NCI-H1105 treated with DMSO at 0.1 percent for 48 hours (cell line): ENCODE measurements at regions not wholly inside any gene's neighbourhood (a gene's known extent, or its start where the extent isn't known, plus 50 kb on each side); places are given as distances from the start of the nearest gene placed in this dataset.

Experiments used
- DNase-seq: peaks from one replicate; lab custom pipeline; 2025; lab: John Stamatoyannopoulos, UW

GRCh38 chr16:51474414-51475091 lies 323.5 kb upstream of the SALL1 start:
- no peak for DNase-seq

GRCh38 chr16:51473091-51473490 lies 322.0 kb upstream of the SALL1 start:
- DNase-seq, result no peak

DNA sequence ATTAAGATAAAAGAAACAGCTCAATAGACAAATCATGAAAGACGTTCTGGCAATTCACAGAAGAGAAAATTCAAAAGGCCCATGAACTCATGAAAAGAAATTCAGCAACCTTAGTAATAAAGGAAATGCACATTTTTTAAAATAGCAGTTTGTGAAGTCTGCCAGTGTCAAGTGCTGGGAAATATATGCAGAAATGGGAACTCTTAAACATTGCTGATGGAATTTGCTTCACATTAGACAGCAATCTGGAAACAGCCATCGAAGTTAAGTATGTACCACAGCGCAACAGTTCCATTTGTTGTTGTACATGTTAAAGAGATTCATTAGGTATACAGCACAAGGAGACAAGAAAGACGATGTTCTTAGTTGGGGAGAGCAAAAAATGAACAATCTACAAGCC lies 319.4 kb upstream of the SALL1 start:
- no peak for DNase-seq

DNA sequence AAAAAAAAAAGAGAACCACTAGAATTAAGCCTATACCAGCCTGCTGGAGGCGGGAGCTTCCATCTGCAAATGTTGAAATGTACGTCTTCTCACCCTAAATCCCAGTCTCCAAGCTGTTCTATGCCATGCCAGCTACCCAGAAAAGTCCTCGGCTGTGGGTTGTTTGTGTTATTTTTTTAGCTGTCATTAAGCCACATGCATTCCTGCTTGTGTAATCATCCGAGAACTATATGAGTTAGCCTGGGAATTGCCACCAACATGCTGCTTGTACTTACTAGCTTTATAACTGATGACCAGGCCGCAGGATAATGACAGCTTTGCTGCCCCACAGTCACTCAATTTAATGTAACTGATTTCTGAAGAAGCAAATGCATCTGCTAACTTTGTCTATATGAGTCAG lies 313.9 kb upstream of the SALL1 start:
- DNase-seq, result no peak

DNA sequence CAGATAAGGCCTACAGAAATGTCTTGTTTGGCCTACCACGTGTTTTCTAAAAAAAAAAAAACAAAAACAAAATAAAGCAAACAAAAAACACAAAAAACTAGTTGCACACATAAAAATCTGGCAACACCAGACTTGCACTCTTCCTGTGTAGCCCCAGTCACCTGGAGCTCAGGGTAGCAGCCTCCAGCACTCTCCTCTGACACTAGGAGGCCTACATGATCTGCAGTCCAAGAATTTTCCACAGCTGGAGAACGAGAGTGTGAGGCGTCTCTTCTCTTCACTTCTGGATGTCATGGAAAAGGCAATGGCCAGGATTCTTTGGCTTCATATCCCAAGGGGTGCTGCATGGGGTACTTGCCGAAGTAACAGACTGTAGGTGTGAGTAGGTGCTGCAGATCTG lies 310.2 kb upstream of the SALL1 start:
- DNase-seq, result no peak

GRCh38 chr16:51458356-51459140 lies 307.5 kb upstream of the SALL1 start:
- DNase-seq, result no peak

- DNase-seq, result no peak
Measured at GRCh38 chr16:51457775-51458174, 306.7 kb upstream of the SALL1 start.

DNA sequence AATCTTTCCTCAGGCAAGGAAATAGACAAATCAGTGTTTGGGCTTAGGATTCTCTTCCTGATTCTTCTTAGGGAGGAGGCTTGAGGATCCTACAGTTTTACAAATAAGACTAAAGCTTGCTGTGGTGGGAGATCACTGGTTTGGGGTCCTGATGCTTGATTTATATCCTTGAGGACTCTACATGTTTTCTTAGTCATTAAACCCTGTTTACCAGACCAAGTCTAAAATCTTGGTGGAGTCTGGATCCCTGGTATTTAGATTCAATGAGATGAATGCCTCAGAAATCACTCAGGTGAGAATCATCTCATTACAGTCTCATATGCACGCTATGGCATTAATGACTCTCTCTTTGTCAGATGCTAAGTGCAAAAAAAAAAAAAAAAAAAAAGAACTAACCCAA lies 304.3 kb upstream of the SALL1 start:
- DNase-seq, result no peak

DNA sequence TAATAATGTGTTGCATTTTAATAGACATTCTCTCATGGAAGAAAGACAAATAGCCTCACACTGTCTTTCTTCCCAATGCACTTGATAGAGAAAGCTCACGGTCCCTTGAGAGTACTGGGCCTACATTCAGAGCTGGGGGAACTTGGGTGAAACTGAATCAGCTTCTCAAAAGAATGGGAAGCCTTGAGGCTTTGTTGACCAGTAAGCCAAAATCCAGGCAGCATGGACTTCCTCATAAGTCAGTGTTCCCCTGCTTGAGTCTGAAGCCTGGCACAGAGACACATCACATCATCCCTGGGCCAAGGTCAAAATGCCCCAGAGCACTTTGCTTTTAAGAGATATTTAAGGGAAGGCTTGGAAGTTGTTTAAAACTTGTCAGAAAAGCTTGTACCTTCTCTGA lies 302.2 kb upstream of the SALL1 start:
- DNase-seq, result no peak

DNA sequence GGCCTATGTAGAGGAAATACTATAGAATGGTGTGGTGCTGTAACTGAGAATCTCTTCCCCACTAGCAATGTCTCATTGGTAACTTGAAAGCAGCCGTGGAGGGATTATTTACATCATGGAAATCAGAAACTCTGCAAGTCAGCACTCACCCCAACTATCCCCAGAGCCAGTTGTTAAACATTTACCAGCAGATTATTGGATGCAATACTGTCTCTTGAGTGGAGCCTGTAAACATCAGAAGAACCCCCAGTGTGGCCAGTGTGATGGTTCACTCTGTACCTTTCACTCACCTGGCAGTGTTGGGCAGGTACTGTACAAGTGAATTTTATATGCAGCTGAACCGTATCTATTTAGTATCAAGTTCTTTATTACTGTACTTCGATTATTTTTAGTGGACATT lies 299.8 kb upstream of the SALL1 start:
- no peak for DNase-seq

DNA sequence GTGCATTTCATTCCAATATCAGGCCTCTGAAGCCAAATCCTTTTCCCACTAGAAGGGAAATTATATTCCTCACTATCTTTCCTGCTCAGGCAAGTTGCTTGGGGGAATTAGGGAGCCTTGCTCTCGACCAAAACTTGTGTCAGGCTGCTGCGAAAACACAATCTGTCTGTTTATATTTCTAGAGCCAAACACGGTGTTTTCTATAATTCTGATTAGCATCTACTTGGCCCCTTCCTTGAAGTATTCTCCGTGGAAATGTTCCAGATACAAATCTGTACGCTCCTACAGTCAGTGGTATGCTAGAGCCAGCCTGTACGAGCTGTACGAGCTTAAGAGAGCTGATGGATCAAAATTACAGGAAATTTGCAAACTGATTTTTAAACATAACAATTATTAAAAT lies 299.3 kb upstream of the SALL1 start:
- DNase-seq, result no peak

DNA sequence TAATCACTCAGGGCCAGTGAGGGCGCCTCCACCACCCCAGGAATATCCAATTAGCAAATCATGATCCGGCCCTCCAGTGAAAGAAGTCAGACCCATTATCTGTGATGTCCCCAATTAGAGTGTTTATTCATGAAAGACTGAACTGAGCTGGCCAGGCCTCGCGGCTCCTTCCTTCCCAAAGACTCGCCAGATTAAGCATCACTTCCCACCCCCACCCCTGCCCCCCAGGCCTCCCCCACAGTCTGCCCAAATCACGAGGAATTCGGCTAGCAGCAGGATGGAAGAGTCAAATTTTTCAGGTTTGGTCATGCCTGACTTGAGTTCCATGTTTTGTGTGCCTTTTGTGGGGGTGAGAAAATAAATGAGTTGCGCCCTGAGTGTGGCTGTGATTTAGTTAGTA lies 298.4 kb upstream of the SALL1 start:
- no peak for DNase-seq

DNA sequence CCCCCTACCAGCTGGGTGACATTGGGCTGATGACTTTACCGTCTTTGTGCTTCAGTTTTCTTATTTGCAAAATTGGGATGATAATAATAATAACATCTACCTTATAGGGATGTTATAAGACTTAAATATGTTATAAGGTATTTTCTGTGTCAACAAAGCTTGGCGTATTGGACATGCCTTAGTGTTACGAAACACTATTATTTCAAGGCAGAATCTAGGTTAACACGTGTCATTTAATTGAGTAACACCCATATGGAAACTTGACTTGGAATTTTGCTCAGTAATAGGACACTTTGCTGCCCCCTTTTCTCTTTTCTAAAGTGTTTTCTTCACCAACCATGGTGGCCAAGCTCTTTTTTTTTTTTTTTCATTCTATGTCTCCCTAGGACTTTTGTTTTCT lies 294.2 kb upstream of the SALL1 start:
- no peak for DNase-seq

- DNase-seq, result no peak
Measured at GRCh38 chr16:51443934-51444333, 292.9 kb upstream of the SALL1 start.

DNA sequence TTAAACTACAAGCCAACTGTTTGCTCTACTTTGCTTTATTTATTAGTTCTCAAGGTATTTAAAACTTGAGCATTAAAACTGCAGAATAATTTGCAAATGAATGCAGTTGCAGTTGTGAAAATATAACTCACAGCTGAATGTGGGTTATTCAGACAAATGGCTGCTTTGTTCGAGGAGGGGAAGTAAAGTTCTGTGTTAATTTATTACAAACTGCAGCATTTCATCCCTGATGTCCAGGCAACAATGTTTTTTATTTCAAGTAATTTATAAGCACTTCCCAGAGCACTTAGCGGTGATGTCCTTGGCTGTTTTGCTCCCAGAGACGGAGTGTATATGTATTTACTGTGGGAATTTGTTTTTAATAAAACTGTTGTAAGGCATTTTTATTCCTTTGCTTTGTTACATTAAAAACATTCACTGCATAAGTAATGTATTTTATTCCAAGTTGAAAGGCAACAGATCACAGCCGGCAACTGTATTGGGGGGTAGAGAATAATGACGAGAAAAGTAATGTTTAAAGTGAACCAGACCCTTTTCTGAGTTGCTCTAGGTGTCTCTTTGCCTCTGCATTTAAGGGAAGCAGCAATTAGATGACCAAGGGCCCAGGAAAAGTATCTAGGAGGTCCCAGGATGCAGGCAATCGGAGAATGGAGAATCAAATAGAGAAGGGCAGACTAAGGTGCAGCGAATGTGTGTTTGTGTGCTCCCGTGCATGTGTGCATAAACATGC lies 291.2 kb upstream of the SALL1 start:
- no peak for DNase-seq

DNA sequence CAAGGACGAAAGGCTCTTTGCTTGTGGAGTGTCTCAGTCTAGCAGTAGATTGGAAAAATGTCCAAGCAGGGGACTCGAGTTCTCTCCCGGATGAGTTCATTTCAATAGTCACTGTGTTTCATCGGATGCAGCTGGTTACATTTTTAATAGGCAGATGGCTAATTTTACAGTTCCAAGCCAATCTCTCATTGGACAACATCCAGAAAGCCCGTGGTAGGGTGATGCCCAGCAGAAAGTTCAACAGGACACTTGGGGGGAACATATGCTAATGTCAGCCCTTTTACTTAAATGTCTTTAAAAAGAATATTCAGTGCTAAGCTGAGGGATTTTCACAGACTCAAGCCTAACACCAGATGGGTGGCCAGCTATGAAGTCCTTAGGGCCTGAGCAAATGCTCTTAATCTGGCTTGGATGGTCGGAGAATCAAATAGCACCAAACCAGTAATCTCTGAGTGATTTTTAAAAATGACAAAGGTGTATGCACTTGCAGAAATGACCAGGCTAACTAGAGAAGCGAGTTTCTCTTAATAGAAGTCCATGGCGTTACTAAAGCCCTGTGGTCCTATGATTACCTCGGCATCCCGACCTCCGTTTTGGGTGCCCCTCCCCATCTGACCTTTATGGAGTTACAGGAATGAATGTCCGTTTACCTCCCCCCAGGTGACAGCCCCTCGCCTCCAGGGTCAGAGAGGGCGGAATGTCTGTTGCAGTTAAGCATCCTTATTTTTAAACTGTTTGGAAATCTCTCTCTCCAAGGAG lies 289.2 kb upstream of the SALL1 start:
- DNase-seq, result no peak

- no peak for DNase-seq
Measured at GRCh38 chr16:51439271-51439670, 288.2 kb upstream of the SALL1 start.

DNA sequence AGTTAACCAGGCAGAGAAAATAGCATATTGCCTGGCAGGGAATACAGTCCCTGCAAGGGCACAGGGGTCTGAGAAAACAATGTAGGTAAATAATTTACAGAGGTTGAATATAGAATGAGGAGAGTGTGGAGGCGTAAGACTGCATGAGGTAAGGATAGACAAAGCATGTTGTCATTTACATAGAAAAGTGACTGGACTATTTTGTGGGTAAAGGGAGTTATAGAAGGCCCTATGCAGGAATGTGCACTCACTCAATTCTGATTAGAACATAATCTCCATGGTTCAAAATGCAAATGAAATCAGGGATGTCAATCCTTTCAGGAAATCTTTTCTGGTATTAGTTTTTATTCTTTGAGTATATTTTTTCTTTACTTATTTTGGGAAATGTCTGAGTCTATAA lies 285.7 kb upstream of the SALL1 start:
- no peak for DNase-seq

DNA sequence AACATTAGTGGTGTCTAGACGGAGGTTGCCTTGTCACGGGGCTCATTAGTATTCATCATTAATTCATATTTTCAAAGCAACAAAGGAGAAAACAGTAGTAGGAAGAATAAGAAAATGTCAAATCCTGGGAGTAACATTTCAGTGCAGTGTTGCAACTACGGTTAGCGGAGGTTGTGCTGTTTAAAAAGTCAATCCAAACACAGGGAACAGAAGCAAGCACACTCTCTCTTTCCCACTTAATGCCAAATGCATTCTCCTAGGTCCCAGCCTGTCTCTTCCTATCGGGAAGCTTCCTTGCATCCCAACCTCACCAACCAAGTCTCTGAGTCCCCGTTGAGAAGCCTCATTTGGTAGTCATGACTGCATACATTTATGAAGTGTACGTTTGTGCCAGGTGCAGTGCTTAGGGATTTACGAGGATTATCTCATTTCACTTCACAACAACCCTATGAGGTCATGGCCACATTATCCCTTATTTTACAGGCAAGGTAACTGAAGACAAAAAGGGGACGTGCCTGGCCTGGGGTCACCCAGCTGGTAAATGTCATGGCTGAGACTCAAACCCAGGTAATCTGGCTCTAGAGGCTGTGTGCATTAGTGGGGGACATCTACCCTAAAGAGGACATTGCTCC lies 283.6 kb upstream of the SALL1 start:
- no peak for DNase-seq

DNA sequence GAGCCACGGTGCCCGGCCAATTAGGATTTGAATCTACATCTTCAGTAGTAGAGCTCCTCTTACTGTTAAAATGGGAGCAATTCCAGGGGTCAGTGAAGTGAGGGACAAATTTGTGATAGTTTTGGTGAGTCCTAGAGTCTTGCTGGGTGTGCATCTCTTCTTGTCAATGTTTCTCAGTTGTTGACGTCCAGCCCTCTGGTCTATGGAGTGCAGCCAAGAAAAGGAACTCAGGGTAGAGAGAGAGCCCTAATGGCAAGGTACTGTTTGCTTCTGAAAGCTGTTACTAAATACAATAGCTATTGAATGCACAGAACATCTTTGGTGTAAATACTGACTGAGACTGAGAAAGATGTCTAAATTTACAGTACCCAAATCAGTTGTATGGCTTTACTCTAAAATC lies 282.5 kb upstream of the SALL1 start:
- DNase-seq, result no peak

DNA sequence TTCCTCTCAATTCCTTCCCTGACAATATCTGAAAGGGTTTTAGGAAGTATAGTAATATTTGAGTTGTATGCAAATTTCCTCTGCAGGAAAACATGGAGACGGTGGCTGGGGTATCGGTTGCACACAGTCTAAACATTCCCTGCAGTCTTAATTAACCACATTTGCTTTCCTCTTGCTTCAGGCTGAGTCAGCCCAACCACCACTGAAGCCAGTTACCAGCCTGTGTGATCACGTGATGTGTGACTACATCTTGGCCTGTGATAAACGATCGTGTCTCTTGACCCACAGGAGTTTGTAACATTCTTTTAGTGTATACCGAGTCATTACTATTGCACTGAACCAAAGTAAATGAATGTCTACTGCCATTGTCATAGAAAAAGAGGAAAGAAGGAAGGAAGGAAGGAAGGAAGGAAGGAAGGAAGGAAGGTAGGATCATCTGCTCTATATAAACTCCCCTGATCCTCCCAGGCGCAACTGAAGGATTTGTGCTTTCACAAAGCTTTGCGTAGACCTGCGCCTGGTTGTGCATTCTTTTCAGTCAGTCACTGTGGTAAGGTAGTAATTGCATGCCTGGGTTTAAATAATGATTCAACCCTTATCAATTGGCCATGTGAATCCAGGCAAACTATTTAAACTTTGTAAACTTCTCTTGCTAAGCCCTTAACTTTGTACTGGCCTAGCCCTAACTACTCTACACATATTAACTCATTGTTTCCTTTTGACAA lies 280.6 kb upstream of the SALL1 start:
- no peak for DNase-seq
